HepG2 (cell line): ENCODE measurements at regions not wholly inside any gene's neighbourhood (a gene's known extent, or its start where the extent isn't known, plus 50 kb on each side); places are given as distances from the start of the nearest gene placed in this dataset.

Experiments used
- ATAC-seq: fragments of 200-7000 bp; cut with Tn5 transposase; 3 replicates; pipeline ENCODE4 v1.9.1; 2020; ENCODE audit warnings: mild to moderate bottlenecking, moderate library complexity
- BruUV-seq: library from RNA; stranded (reverse); fragments of 400-500 nt; replicated peaks from 2 replicates; lab custom pipeline; 2021; lab: Mats Ljungman, UMichigan
- CTCF ChIA-PET: fragments of 300-600 bp; formaldehyde crosslinking; extraction: SDS; loops from one replicate; lab custom pipeline; 2021; ENCODE audit warnings: low total read pairs, inconsistent platforms, low intra/inter-chr PET ratio; lab: Yijun Ruan, JAX
- POLR2A ChIA-PET: fragments of 350-600 bp; sonication (Branson Sonifier 250); formaldehyde crosslinking; loops from one replicate; lab custom pipeline; 2020; ENCODE audit warnings: antibody characterized with exemption, inconsistent platforms; lab: Yijun Ruan, JAX
- DNase-seq: peaks from one replicate; pipeline ENCODE4 v3.0.0-alpha.2; 2015; ENCODE audit warnings: low spot score
- FAIRE-seq: peaks from 3 replicates; lab custom pipeline; 2011; peaks lifted over from hg19 to GRCh38; lab: Jason Lieb, UNC
- H2AFZ ChIP-seq: one replicate; pipeline ENCODE4 v1.6.1; 2011; ENCODE audit warnings: low read length, inconsistent platforms
- H3K27ac ChIP-seq: fragments of 300-600 bp; 3 replicates; pipeline ENCODE4 v1.8.0; 2011; ENCODE audit warnings: mixed run types, mild to moderate bottlenecking, mixed read lengths, low read length, inconsistent platforms; ENCODE audit not compliant: insufficient read depth; ENCODE audit errors: extremely low read length
- H3K27me3 ChIP-seq, 2 experiments: fragments of 200-600 bp in 1 of 2; 2 replicates in 1 of 2; 3 replicates in 1 of 2; pipeline versions ENCODE4 v1.6.0 to v1.8.0; 2011; ENCODE audit warnings: low read length in 2 of 2, mild to moderate bottlenecking in 2 of 2, moderate library complexity in 2 of 2, inconsistent platforms in 1 of 2; ENCODE audit not compliant: insufficient read depth in 2 of 2, control insufficient read depth in 1 of 2
- H3K36me3 ChIP-seq, 2 experiments: fragments of 200-600 bp in 1 of 2; replicated peaks in 1 of 2; 2 replicates in 1 of 2; 3 replicates in 1 of 2; pipeline versions ENCODE4 v1.5.1 to v1.8.0; 2011; ENCODE audit warnings: low read length in 2 of 2, inconsistent platforms in 1 of 2; ENCODE audit not compliant: insufficient read depth in 2 of 2, control insufficient read depth in 1 of 2
- H3K4me1 ChIP-seq: 2 replicates; pipeline ENCODE4 v1.5.1; 2012; ENCODE audit warnings: low read length, inconsistent platforms; ENCODE audit not compliant: insufficient read depth
- H3K4me2 ChIP-seq: 2 replicates; pipeline ENCODE4 v1.6.0; 2011; ENCODE audit warnings: low read depth, low read length, inconsistent platforms
- H3K4me3 ChIP-seq, 3 experiments: fragments of 200-600 bp in 1 of 3; sonication (generic), shearing (Covaris generic) in 1 of 3; replicated peaks in 1 of 3; 2 replicates each; pipeline ENCODE4 v1.5.1; 2011 to 2016; ENCODE audit warnings: low read length in 3 of 3, inconsistent platforms in 2 of 3, low read depth in 2 of 3, mild to moderate bottlenecking in 2 of 3, control low read depth in 1 of 3, mixed read lengths in 1 of 3; ENCODE audit not compliant: insufficient read depth in 1 of 3
- H3K79me2 ChIP-seq: one replicate; pipeline ENCODE4 v1.6.1; 2011; ENCODE audit warnings: low read length, inconsistent platforms; ENCODE audit not compliant: insufficient read depth
- H3K9ac ChIP-seq: 2 replicates; pipeline ENCODE4 v1.6.0; 2011; ENCODE audit warnings: mild to moderate bottlenecking, low read depth, low read length, inconsistent platforms; ENCODE audit not compliant: insufficient read depth
- H3K9me3 ChIP-seq: 2 replicates; pipeline ENCODE4 v1.5.1; 2012; ENCODE audit warnings: mild to moderate bottlenecking, low read length
- H4K20me1 ChIP-seq: 2 replicates; pipeline ENCODE4 v1.6.0; 2011; ENCODE audit warnings: inconsistent platforms, mild to moderate bottlenecking, low read length, moderate library complexity; ENCODE audit not compliant: insufficient read depth
- ARNTL ChIP-seq: sonication (generic); formaldehyde crosslinking; IDR thresholded peaks from 2 replicates; pipeline ENCODE4 v1.4.0; 2020; ENCODE audit warnings: mild to moderate bottlenecking, missing genetic modification reagents
- CBFB ChIP-seq: sonication (generic); formaldehyde crosslinking; IDR thresholded peaks from 2 replicates; pipeline ENCODE4 v1.4.0; 2020; ENCODE audit warnings: missing genetic modification reagents
- DR1 ChIP-seq: sonication (generic); formaldehyde crosslinking; IDR thresholded peaks from 2 replicates; pipeline ENCODE4 v1.8.0; 2021; ENCODE audit warnings: mild to moderate bottlenecking, missing genetic modification reagents, inconsistent platforms
- FOSL2 ChIP-seq: sonication (generic); formaldehyde crosslinking; IDR thresholded peaks from 2 replicates; pipeline ENCODE4 v1.4.0; 2020; ENCODE audit warnings: missing genetic modification reagents
- NR1H2 ChIP-seq: sonication (generic); formaldehyde crosslinking; IDR thresholded peaks from 2 replicates; pipeline ENCODE4 v1.8.1; 2022; ENCODE audit warnings: low read depth, missing genetic modification reagents, borderline replicate concordance
- SIN3B ChIP-seq: fragments of 150-350 bp; IDR thresholded peaks from 2 replicates; pipeline ENCODE4 v1.6.1; 2014; ENCODE audit warnings: low read length
- TEAD2 ChIP-seq: sonication (generic); formaldehyde crosslinking; IDR thresholded peaks from 2 replicates; pipeline ENCODE4 v1.9.0; 2021; ENCODE audit warnings: missing genetic modification reagents
- TMF1 ChIP-seq: sonication (generic); formaldehyde crosslinking; IDR thresholded peaks from 2 replicates; pipeline ENCODE4 v1.8.1; 2022; ENCODE audit warnings: low read depth, missing genetic modification reagents
- ZNF296 ChIP-seq: sonication (generic); formaldehyde crosslinking; conservative IDR thresholded peaks from 2 replicates; pipeline ENCODE4 v1.5.0; 2020; ENCODE audit warnings: mild to moderate bottlenecking, missing genetic modification reagents
- ZNF7 ChIP-seq: IDR thresholded peaks from 2 replicates; pipeline ENCODE4 v1.6.1; 2016; ENCODE audit warnings: missing biosample characterization, missing genetic modification reagents
- WGBS: methylation state at CpG from one replicate; pipeline ENCODE4 v1.1.6; 2017; ENCODE audit warnings: low lambda C conversion rate; 5-methylcytosine and 5-hydroxymethylcytosine counted together
- in situ Hi-C: cut with HindIII; loops from 2 replicates; pipeline ENCODE4 v1.10.0; 2017; ENCODE audit warnings: low pct_unique_long_range_greater_than_20kb; ENCODE audit not compliant: extremely low pct_ligation_motif_present
- intact Hi-C: fragments of 100-400 bp; cut with micrococcal nuclease; formaldehyde crosslinking; loops from one replicate; pipeline ENCODE4 v1.10.0; 2022; ENCODE audit not compliant: unreplicated experiment
- TF ChIP-seq, protein P1 (sequence below), 2 experiments: sonication (generic) in 1 of 2; formaldehyde crosslinking in 1 of 2; IDR thresholded peaks; 2 replicates each; pipeline versions ENCODE4 v1.5.1 to v1.6.1; 2011 to 2020; ENCODE audit warnings: borderline replicate concordance in 1 of 2, low read depth in 1 of 2, low read length in 1 of 2, mild to moderate bottlenecking in 1 of 2, missing genetic modification reagents in 1 of 2, moderate library complexity in 1 of 2
- TF ChIP-seq, protein P2 (sequence below): sonication (generic); formaldehyde crosslinking; IDR thresholded peaks from 2 replicates; pipeline ENCODE4 v1.5.0; 2020; ENCODE audit warnings: mild to moderate bottlenecking, missing genetic modification reagents, moderate library complexity
- TF ChIP-seq, protein P3 (sequence below): sonication (generic); formaldehyde crosslinking; IDR thresholded peaks from 2 replicates; pipeline ENCODE4 v1.5.1; 2020; ENCODE audit warnings: mild to moderate bottlenecking, missing genetic modification reagents, borderline replicate concordance
- TF ChIP-seq, protein P4 (sequence below): sonication (generic); formaldehyde crosslinking; IDR thresholded peaks from 2 replicates; pipeline ENCODE4 v1.9.0; 2021; ENCODE audit warnings: missing genetic modification reagents, mild to moderate bottlenecking, borderline replicate concordance
- TF ChIP-seq, protein P5 (sequence below): IDR thresholded peaks from 2 replicates; pipeline ENCODE4 v1.6.1; 2016; ENCODE audit warnings: mild to moderate bottlenecking, missing biosample characterization, missing genetic modification reagents

DNA sequence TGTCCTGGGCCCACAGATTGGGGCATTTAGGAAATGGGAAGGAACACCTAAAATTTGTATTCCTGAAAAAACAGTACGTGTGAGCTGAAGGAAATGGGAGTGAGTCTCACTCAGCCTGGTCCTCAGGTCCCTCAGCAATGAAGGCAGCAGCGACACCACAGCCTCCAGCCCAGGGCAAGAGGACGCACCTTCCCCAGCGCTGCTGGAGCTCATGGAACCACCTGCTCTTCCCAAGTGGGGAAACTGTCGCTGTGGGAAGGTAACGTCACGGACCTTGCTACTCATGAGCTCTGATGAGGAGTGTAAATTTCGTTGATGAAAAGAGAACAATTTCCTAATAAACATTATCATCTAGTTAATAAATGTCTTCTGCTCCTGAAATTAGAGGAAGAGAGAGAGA lies 323.6 kb downstream of the EIPR1 start (continued):
- TF ChIP-seq, protein P1, sequence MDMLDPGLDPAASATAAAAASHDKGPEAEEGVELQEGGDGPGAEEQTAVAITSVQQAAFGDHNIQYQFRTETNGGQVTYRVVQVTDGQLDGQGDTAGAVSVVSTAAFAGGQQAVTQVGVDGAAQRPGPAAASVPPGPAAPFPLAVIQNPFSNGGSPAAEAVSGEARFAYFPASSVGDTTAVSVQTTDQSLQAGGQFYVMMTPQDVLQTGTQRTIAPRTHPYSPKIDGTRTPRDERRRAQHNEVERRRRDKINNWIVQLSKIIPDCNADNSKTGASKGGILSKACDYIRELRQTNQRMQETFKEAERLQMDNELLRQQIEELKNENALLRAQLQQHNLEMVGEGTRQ (IDR thresholded peaks at IDR 0.05; ENCODE audit: low read depth, low read length) = no peak
- TF ChIP-seq, protein P1 (CRISPR knock-in tag; IDR thresholded peaks at IDR 0.05; ENCODE audit: borderline replicate concordance) = no peak
- TF ChIP-seq ZNF7 (CRISPR knock-in tag) (no peak), TMF1 (CRISPR knock-in tag) (no peak)

DNA sequence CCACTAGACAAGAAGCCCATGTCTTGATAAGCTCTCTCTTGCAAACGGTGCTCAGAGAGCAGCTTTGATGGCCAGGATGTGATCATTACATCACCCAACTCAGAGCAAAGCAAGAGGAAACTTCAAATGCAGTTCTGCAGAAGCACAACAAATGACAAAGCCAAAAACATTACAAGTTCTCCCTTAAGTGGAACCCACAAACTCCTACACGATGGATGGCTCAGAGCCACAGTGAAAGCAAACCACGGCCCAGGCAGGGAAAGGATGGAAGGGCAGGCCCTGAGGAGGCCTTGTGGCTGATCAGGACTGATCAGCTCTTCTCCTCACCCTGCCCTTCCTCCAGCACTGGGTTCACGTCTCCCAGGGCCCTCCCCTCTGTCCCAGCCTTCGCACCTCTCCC lies 326.4 kb downstream of the EIPR1 start:
- H3K36me3 ChIP-seq = no peaks in the 10 kb centered on the region
- WGBS = 8% methylated on average over 5 of the region's 5 CpGs
- ChIA-PET POLR2A (no interaction called here), CTCF (no interaction called here)
- intact Hi-C loops (no loop called here), in situ Hi-C loops (no loop called here)
- no peak overlapping the region for H3K27ac ChIP-seq
- H2AFZ ChIP-seq = no peak overlapping the region
- H4K20me1 ChIP-seq = no peaks in the 10 kb centered on the region
- ATAC-seq (no peak; the same call in 2 of the 3 replicates), FAIRE-seq (no peak), DNase-seq (no peak)
- no peak overlapping the region for H3K4me2 ChIP-seq
- no peaks in the 10 kb centered on the region for H3K79me2 ChIP-seq
- BruUV-seq = no TSS peak
- H3K4me3 ChIP-seq = no peak overlapping the region
- peaks cover 0 to 26% of the 10 kb centered on the region in 2 experiments; a peak in 4 of 5 replicates for H3K27me3 ChIP-seq
- H3K9me3 ChIP-seq = no peaks in the 10 kb centered on the region
- no peak overlapping the region for H3K9ac ChIP-seq
- H3K4me1 ChIP-seq = no peaks in the 10 kb centered on the region
- no peak for TF ChIP-seq SIN3B
- TF ChIP-seq NR1H2 = no peak
- TF ChIP-seq, protein P2, sequence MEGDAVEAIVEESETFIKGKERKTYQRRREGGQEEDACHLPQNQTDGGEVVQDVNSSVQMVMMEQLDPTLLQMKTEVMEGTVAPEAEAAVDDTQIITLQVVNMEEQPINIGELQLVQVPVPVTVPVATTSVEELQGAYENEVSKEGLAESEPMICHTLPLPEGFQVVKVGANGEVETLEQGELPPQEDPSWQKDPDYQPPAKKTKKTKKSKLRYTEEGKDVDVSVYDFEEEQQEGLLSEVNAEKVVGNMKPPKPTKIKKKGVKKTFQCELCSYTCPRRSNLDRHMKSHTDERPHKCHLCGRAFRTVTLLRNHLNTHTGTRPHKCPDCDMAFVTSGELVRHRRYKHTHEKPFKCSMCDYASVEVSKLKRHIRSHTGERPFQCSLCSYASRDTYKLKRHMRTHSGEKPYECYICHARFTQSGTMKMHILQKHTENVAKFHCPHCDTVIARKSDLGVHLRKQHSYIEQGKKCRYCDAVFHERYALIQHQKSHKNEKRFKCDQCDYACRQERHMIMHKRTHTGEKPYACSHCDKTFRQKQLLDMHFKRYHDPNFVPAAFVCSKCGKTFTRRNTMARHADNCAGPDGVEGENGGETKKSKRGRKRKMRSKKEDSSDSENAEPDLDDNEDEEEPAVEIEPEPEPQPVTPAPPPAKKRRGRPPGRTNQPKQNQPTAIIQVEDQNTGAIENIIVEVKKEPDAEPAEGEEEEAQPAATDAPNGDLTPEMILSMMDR (CRISPR knock-in tag) = no peak
- no peak for TF ChIP-seq FOSL2 (CRISPR knock-in tag)
- TF ChIP-seq, protein P3, sequence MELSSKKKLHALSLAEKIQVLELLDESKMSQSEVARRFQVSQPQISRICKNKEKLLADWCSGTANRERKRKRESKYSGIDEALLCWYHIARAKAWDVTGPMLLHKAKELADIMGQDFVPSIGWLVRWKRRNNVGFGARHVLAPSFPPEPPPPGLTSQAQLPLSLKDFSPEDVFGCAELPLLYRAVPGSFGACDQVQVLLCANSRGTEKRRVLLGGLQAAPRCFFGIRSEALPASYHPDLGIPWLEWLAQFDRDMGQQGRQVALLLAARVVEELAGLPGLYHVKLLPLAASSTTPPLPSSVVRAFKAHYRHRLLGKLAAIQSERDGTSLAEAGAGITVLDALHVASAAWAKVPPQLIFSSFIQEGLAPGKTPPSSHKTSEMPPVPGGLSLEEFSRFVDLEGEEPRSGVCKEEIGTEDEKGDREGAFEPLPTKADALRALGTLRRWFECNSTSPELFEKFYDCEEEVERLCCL (CRISPR knock-in tag) = no peak
- TF ChIP-seq TEAD2 (CRISPR knock-in tag) = no peak
- TF ChIP-seq ZNF296 = no peak
- TF ChIP-seq, protein P4, sequence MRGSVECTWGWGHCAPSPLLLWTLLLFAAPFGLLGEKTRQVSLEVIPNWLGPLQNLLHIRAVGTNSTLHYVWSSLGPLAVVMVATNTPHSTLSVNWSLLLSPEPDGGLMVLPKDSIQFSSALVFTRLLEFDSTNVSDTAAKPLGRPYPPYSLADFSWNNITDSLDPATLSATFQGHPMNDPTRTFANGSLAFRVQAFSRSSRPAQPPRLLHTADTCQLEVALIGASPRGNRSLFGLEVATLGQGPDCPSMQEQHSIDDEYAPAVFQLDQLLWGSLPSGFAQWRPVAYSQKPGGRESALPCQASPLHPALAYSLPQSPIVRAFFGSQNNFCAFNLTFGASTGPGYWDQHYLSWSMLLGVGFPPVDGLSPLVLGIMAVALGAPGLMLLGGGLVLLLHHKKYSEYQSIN (CRISPR knock-in tag) = no peak
- TF ChIP-seq ARNTL = no peak
- TF ChIP-seq, protein P5, sequence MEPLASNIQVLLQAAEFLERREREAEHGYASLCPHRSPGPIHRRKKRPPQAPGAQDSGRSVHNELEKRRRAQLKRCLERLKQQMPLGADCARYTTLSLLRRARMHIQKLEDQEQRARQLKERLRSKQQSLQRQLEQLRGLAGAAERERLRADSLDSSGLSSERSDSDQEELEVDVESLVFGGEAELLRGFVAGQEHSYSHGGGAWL (CRISPR knock-in tag) = no peak
- no peak for TF ChIP-seq CBFB (CRISPR knock-in tag)
- TF ChIP-seq DR1 (CRISPR knock-in tag) = no peak
